ENCODE measurements at regions not wholly inside any gene's neighbourhood (a gene's known extent, or its start where the extent isn't known, plus 50 kb on each side); places are given as distances from the start of the nearest gene placed in this dataset.

DNA sequence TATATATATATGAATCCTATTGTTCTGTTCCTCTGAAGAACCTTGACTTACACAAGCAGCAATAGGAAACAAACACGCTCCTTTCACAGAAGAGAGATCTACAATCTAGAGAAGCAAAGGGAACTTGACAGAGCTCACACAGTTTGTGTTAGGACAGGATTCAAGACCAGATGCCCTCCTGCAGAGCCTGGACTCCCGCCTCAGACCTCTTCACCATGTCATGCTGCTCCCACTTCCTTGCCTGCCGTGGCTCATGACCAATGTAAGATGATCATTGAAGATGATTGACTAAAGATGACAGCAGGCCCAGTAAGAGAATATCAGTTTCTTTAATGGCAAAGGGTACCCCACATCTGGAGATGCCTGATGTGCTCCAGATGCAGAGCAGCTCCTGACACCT lies 111.2 kb upstream of the AGAP1 start:
- WGBS, 5 donors = 88 to 99% (median 91%) methylated on average over 3 of the region's 3 CpGs
- Histone ChIP-seq H3K36me3 (no peaks in the 10 kb centered on the region), H3K27ac (no peak overlapping the region), H3K9me3 (no peaks in the 10 kb centered on the region), H3K4me3 (no peak overlapping the region), H3K27me3 (replicated peaks in 1 of 7) (peaks cover 0 to 10% (median 0%) of the 10 kb centered on the region in 7 donors), H3K4me1 (no peaks in the 10 kb centered on the region)
- no peak for DNase-seq
- intact Hi-C loops (cut with DNase I; ENCODE audit: low total_unique reads) = no loop called here
- TF ChIP-seq POLR2A (IDR thresholded peaks at IDR 0.05) (no peak), POLR2AphosphoS5 (IDR thresholded peaks at IDR 0.05) (no peak)
- TF ChIP-seq, protein P1, sequence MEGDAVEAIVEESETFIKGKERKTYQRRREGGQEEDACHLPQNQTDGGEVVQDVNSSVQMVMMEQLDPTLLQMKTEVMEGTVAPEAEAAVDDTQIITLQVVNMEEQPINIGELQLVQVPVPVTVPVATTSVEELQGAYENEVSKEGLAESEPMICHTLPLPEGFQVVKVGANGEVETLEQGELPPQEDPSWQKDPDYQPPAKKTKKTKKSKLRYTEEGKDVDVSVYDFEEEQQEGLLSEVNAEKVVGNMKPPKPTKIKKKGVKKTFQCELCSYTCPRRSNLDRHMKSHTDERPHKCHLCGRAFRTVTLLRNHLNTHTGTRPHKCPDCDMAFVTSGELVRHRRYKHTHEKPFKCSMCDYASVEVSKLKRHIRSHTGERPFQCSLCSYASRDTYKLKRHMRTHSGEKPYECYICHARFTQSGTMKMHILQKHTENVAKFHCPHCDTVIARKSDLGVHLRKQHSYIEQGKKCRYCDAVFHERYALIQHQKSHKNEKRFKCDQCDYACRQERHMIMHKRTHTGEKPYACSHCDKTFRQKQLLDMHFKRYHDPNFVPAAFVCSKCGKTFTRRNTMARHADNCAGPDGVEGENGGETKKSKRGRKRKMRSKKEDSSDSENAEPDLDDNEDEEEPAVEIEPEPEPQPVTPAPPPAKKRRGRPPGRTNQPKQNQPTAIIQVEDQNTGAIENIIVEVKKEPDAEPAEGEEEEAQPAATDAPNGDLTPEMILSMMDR (IDR thresholded peaks at IDR 0.05 in 8 of 11, conservative IDR thresholded peaks at IDR 0.05 in 3 of 11) = no peak

DNA sequence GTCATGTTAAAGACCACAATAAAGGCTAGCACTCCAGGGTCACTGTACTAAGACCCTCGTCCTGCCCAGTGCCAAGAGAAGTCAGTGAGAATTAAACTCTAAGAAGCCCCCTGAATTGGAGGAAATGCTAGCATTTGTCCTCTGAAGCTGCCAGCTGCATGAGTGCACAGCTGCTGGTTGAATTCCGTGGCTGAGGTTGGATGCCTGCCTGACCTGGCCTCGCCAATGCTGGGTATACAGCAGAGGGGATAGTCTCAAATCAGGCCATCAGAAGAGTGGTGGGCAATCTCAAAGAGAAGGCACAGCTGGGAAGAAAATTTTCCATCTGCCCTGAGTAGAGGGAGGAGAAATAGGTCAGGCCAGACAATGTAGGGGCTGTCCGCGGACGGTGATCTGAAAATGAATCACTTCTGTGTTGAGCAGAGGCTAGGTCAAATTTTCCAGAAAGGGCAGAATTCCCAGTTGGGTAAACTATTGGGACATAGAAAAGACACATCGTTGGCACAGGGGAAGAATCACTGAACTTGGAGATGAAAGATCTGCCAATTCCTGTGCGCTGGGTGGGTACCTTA lies 110.5 kb upstream of the AGAP1 start:
- H3K4me3 ChIP-seq = no peak overlapping the region
- H3K9me3 ChIP-seq = no peaks in the 10 kb centered on the region
- no peak overlapping the region for H3K27ac ChIP-seq
- H3K36me3 ChIP-seq = no peaks in the 10 kb centered on the region
- DNase-seq = no peak
- H3K4me1 ChIP-seq = no peaks in the 10 kb centered on the region
- H3K27me3 ChIP-seq (replicated peaks in 1 of 7) = peaks cover 0 to 10% (median 0%) of the 10 kb centered on the region in 7 donors
- intact Hi-C loops (cut with DNase I; ENCODE audit: low total_unique reads) = no loop called here
- TF ChIP-seq POLR2A (IDR thresholded peaks at IDR 0.05) = no peak
- TF ChIP-seq, protein P1 (IDR thresholded peaks at IDR 0.05 in 8 of 11, conservative IDR thresholded peaks at IDR 0.05 in 3 of 11) = no peak
- 82 to 91% (median 89%) methylated on average over 8 of the region's 8 CpGs for WGBS, 5 donors

DNA sequence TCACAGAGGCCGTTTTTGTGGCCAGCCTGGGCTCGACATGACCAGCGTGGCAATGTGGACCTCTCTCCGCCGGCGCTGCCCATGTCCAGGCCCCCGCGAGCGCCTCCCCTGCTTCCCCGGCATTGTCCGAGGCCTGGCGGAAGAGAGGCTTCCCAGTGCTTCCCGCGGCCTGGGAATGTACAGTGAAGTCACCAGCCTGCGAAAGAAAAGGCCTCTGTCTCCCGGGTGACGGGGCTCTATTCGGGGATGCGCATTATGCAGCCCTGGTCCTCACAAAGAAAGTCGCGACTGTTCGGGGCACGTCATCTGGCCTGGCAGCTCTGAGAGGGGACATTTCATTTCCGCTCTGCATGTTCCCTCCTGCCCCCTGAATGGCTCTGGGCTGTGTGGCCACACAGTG lies 109.2 kb upstream of the AGAP1 start:
- no peak overlapping the region for H3K27ac ChIP-seq
- no peaks in the 10 kb centered on the region for H3K36me3 ChIP-seq
- intact Hi-C loops (cut with DNase I; ENCODE audit: low total_unique reads) = no loop called here
- H3K4me1 ChIP-seq = no peaks in the 10 kb centered on the region
- H3K9me3 ChIP-seq = no peaks in the 10 kb centered on the region
- TF ChIP-seq POLR2A (IDR thresholded peaks at IDR 0.05) (no peak), POLR2AphosphoS5 (IDR thresholded peaks at IDR 0.05) (no peak)
- TF ChIP-seq, protein P1 (IDR thresholded peaks at IDR 0.05 in 8 of 11, conservative IDR thresholded peaks at IDR 0.05 in 3 of 11) = no peak
- H3K27me3 ChIP-seq (replicated peaks in 1 of 7) = peaks cover 0 to 15% (median 0%) of the 10 kb centered on the region in 7 donors
- WGBS, 5 donors = 76 to 86% (median 83%) methylated on average over 10 to 24 of the region's 24 CpGs
- no peak overlapping the region for H3K4me3 ChIP-seq
- DNase-seq = no peak

DNA sequence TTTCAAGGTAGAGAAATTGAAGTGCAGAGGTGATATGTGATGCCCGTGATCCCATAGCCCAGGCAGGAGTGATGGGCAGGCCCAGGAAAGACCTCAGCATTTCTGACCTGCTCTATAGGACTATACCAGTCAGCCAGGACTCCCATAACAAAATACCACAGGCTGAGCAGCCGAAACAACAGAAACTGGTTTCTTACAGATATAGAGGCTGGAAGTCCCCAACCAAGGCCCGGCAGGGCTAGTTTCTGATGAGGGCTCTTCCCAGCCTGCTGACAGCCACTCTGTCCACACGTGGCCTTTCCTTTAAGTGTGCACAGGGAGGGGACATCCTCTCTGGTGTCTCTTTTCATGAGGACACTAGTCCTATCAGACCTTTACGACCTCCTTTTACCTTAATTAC lies 104.2 kb upstream of the AGAP1 start:
- intact Hi-C loops (cut with DNase I; ENCODE audit: low total_unique reads) = no loop called here

More for the DNA sequence above, 104.2 kb upstream of the AGAP1 start:
- Histone ChIP-seq H3K27ac (no peak overlapping the region), H3K4me3 (no peak overlapping the region), H3K36me3 (no peaks in the 10 kb centered on the region), H3K9me3 (no peaks in the 10 kb centered on the region), H3K27me3 (replicated peaks in 1 of 7) (peaks cover 0 to 29% (median 0%) of the 10 kb centered on the region in 7 donors), H3K4me1 (no peaks in the 10 kb centered on the region)
- WGBS, 5 donors = 74 to 86% (median 85%) methylated on average over 5 of the region's 5 CpGs
- DNase-seq = no peak
- TF ChIP-seq, protein P1 (IDR thresholded peaks at IDR 0.05 in 8 of 11, conservative IDR thresholded peaks at IDR 0.05 in 3 of 11) = no peak
- TF ChIP-seq POLR2A (IDR thresholded peaks at IDR 0.05) = no peak
- TF ChIP-seq POLR2AphosphoS5 (IDR thresholded peaks at IDR 0.05) = no peak

All from spleen (tissue), 11 donors.